T47D (cell line): ENCODE measurements at regions not wholly inside any gene's neighbourhood (a gene's known extent, or its start where the extent isn't known, plus 50 kb on each side); places are given as distances from the start of the nearest gene placed in this dataset.
"Not testable (repeated sequence)": the region's sequence is repeated elsewhere in the genome, so short reads cannot be mapped to it uniquely, and the experiment has no call there.

Experiments
- DNase-seq, 2 experiments: peaks; one replicate each; pipeline versions ENCODE4 v3.0.0 to v3.0.0-alpha.2; 2011 to 2012; ENCODE audit warnings: low read depth in 1 of 2, low spot score in 1 of 2
- in situ Hi-C: cut with HindIII; loops from 2 replicates; pipeline ENCODE4 v1.10.0; 2016; ENCODE audit warnings: low sequenced_read_pairs, low pct_unique_long_range_greater_than_20kb

DNA sequence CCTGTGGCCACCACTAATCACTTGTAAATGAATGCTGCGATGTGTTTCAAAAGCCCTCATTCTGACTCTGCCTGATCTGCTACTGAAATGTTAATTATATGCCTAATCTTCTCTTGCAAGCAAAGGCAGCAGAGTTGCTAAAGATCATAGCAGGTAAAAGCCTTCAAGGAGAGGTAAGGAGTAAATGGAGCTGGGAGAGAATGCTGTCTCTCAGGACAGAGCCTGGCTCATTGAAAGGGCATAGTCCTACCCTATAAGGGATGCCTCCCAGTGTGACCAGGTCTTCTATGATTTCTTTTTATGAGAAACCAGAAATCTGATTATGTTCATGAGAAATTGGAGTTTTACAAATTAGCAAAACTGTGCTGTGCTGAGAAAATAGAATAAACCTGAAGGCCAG, 88.2 kb upstream of the ZNF658 start:
- in situ Hi-C loops, DNase-seq: not testable (repeated sequence)

DNA sequence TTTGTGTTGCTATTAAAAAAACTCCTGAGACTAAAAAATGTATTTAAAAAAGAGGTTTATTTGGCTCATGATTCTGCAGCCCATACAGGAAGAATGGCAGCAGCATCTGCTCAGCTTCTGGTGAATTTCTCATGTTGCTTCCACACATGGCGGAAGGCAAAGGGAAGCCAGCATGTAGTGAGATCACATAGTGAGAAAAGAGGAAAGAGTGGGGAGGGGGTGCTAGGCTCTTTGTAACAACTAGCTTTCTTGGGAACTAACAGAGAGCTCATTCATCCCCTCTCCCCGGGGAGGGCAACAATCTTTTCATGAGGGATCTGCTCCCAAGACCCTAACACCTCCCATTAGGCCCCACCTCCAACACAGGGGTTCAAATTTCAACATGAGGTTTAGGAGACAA, 87.6 kb upstream of the ZNF658 start:
- in situ Hi-C loops, DNase-seq: not testable (repeated sequence)

GRCh38 chr9:66814038-66814437, 86.5 kb upstream of the ZNF658 start:
- in situ Hi-C loops, DNase-seq: not testable (repeated sequence)

DNA sequence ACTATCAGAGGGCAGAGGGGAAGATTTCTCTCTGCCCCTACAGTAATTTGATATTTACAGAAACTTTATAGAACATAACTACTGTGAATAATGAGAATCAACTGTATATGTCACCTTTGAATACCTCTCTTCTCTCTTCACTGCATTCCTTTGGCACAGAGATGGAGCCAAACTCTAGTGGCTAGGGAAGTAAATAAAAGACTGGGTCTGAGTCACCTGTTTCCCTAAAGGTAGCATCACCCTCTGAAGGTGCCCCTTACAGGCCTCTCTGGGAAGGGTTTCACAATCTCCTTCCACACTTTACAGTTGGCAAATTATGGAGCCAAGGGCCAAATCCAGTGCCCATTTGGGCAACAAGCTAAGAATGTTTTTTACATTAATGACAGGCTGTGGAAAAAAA, 81.0 kb upstream of the ZNF658 start:
- DNase-seq, in situ Hi-C loops: not testable (repeated sequence)

DNA sequence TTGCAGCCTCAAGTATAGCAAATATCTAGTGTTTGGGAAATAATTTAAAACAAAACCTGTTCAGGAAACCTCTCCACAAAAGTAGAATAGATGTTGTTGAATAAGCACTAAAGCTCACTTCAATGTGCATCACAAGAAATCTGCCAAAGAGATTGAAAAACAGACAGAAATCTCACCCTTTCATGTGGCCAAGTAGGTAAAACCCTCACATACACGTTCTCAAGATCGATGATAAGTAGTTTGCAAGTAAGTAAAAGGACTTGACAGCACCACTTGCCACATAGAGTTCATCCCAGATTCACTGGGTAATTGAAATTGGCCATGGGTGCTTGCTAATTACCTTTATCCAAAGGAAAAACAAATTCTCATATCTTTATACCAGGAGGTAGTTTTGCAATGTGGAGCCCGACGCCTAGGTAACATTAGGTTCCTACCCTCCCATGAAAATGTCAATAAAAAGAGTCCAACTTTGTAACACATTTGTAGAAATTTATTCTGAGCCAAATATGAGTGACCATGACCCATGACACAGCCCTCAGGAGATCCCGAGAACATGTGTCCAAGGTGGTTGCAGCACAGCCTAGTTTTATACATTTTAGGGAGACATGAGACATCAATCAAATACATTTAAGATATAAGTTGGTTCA, 80.4 kb upstream of the ZNF658 start:
- in situ Hi-C loops, DNase-seq: not testable (repeated sequence)

DNA sequence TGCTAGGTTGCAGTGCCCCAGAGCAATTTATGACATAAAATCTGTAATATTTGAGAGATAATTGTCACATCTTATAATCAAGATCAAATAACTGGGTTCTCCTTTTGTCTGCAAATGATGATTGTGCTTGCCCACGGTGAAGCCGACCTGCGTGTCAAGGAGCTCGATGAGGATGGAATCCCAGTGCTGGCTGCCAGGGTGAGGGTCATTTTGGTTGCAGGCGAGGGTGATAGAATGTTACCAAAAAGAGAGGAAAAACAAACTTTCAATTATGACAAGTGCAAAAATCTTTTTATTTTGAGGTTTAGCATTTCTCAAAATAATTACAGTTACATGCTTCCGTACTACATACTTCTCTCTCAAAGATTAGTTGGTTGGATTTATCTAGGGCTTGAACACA, 76.4 kb upstream of the ZNF658 start:
- in situ Hi-C loops, DNase-seq: not testable (repeated sequence)

- in situ Hi-C loops, DNase-seq: not testable (repeated sequence)
Observed at GRCh38 chr9:66829853-66830252, 70.7 kb upstream of the ZNF658 start.

DNA sequence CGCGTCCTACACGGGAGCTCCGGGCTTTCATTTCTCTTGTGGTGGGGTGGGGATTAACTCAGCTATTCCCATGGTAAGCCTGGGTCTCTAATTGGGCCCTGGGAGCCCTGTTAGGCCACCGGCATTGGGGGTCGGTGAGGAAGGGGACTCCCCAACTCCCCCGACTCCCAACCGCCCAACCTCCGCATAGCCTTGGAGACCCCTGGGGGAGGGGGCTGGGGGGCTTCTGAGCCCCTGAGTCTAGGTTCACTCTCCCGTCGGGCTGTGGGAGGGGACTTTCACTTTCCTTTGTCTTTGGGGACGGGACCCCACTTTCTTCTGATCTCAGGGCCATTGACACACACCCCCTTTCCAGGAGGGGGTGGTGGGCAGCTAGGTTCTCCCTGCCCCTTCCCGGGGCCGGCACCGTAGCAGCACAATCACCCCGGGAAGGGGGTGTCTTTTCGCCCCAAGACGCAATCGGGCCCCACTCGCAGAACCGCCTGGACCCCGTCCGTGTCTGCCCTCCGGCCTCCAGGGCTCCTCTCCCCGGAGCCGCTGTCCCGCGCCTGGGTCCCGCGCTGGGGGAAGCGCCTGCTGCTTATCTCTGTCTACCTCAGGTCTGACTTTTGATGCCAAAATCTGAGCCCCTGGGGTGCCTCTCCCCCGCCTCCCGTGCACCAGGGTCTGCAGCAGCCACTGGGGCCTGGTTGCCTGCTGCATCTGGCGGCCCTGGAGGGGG, 69.6 kb upstream of the ZNF658 start:
- DNase-seq, in situ Hi-C loops: not testable (repeated sequence)

- DNase-seq, in situ Hi-C loops: not testable (repeated sequence)
Observed at GRCh38 chr9:66832222-66832621, 68.3 kb upstream of the ZNF658 start.

DNA sequence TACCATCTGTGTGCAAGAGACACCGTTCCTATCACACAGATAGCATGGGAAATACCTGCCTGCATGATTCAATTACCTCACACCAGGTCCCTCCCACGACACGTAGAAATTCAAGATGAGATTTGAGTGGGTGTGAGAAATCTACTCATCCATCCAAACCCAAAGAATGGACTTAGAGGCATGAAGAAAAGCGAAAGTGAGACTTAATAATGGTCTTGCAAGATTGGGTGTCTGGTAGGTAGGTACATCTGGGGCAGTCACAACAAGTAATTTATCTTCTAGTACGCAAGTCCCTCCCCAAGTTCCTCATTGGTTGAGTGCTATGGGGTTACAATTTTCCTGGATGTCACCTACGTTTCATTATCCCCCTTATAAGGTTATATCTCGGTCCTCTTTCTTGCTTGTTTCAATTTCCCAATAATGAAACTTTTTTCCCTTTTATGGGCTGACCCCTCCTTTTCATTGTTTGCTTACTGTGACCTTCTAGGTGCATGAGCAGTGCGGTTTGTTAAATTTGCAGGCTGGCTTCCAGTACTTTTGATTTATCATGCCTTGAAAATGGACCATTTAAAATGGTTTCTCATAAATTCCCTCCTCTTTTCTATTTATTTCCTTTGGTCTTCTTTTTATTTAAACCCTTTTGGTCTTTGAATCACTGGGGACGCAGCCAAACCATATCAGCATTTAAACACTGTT, 63.1 kb upstream of the ZNF658 start:
- DNase-seq, in situ Hi-C loops: not testable (repeated sequence)
